Endothelial cell (in vitro differentiated cells): ENCODE measurements at regions not wholly inside any gene's neighbourhood (a gene's known extent, or its start where the extent isn't known, plus 50 kb on each side); places are given as distances from the start of the nearest gene placed in this dataset.

ENCODE experiments used
- DNase-seq: peaks from one replicate; pipeline ENCODE4 v3.0.0; 2021; ENCODE audit warnings: low spot score
- H3K27ac Mint-ChIP-seq: one replicate; pipeline ENCODE4 v1.8.0; 2021; ENCODE audit warnings: mixed read lengths, inconsistent platforms; ENCODE audit not compliant: unreplicated experiment
- H3K27me3 Mint-ChIP-seq: one replicate; pipeline ENCODE4 v1.8.0; 2021; ENCODE audit warnings: mild to moderate bottlenecking, moderate library complexity, mixed read lengths, inconsistent platforms; ENCODE audit not compliant: unreplicated experiment
- H3K36me3 Mint-ChIP-seq: one replicate; pipeline ENCODE4 v1.8.0; 2021; ENCODE audit warnings: mild to moderate bottlenecking, low read depth, mixed read lengths, inconsistent platforms; ENCODE audit not compliant: unreplicated experiment
- H3K4me1 Mint-ChIP-seq: one replicate; pipeline ENCODE4 v1.8.0; 2021; ENCODE audit warnings: mild to moderate bottlenecking, mixed read lengths, inconsistent platforms; ENCODE audit not compliant: unreplicated experiment
- H3K4me3 Mint-ChIP-seq: one replicate; pipeline ENCODE4 v1.8.0; 2021; ENCODE audit warnings: mild to moderate bottlenecking, mixed read lengths, inconsistent platforms; ENCODE audit not compliant: unreplicated experiment
- H3K9me3 Mint-ChIP-seq: one replicate; pipeline ENCODE4 v1.8.0; 2021; ENCODE audit warnings: mixed read lengths, inconsistent platforms; ENCODE audit not compliant: unreplicated experiment
- TF ChIP-seq, protein P1 (sequence below): fragments of 200-600 bp; sonication (generic); IDR thresholded peaks from one replicate; pipeline ENCODE4 v1.5.0; 2021; ENCODE audit warnings: antibody characterized with exemption; ENCODE audit not compliant: unreplicated experiment

DNA sequence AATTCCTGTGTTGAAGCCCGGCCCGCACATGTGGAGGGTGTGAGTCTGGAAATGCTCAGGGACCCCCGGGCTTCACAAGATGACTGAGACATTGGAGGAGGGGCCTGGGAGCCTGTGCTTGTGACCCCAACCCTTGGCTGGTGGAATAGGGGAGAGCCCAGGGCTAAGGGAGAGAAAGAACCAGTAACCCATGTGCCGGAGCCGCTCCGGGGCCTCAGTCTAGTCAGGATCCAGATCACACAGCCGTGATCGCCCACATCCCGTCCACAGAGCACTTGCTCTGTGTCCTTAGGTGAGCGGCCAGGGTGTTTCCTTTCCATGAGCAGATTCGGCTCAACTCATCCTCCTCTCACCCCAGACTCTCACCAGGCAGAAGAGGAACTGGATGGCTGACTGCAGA, 152.3 kb upstream of the RPS6KA2 start:
- no peak for DNase-seq
- Mint-ChIP-seq H3K36me3 (peaks cover 5% of the 10 kb centered on the region), H3K27me3 (peaks cover 5% of the 10 kb centered on the region), H3K4me3 (no peak overlapping the region), H3K9me3 (no peaks in the 10 kb centered on the region), H3K4me1 (peaks cover 4% of the 10 kb centered on the region), H3K27ac (no peak overlapping the region)
- TF ChIP-seq, protein P1, sequence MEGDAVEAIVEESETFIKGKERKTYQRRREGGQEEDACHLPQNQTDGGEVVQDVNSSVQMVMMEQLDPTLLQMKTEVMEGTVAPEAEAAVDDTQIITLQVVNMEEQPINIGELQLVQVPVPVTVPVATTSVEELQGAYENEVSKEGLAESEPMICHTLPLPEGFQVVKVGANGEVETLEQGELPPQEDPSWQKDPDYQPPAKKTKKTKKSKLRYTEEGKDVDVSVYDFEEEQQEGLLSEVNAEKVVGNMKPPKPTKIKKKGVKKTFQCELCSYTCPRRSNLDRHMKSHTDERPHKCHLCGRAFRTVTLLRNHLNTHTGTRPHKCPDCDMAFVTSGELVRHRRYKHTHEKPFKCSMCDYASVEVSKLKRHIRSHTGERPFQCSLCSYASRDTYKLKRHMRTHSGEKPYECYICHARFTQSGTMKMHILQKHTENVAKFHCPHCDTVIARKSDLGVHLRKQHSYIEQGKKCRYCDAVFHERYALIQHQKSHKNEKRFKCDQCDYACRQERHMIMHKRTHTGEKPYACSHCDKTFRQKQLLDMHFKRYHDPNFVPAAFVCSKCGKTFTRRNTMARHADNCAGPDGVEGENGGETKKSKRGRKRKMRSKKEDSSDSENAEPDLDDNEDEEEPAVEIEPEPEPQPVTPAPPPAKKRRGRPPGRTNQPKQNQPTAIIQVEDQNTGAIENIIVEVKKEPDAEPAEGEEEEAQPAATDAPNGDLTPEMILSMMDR, result no peak

DNA sequence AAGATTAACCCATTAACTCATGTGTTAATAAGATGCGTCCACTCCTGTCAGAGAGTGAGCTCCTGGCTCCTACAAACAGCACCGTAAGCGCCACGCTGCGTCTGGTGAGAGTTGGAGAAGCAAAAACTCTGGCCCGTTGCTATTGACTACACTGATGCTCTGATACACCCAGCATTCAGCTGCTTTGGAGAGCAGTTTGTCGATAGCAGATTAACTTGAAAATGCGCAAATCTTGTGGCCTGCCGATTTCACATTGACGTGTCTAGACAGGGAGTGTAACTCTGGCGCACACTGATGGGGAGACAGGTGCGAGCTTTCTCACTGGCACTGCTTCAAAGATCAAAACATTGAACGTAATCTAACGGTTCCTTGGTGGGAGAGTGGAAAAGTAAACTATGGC, 151.7 kb upstream of the RPS6KA2 start:
- H3K4me1 Mint-ChIP-seq, result peaks cover 4% of the 10 kb centered on the region
- no peak overlapping the region for H3K27ac Mint-ChIP-seq
- peaks cover 5% of the 10 kb centered on the region for H3K27me3 Mint-ChIP-seq
- no peaks in the 10 kb centered on the region for H3K9me3 Mint-ChIP-seq
- DNase-seq, result no peak
- H3K36me3 Mint-ChIP-seq, result peaks cover 5% of the 10 kb centered on the region
- no peak overlapping the region for H3K4me3 Mint-ChIP-seq
- TF ChIP-seq, protein P1, result no peak

DNA sequence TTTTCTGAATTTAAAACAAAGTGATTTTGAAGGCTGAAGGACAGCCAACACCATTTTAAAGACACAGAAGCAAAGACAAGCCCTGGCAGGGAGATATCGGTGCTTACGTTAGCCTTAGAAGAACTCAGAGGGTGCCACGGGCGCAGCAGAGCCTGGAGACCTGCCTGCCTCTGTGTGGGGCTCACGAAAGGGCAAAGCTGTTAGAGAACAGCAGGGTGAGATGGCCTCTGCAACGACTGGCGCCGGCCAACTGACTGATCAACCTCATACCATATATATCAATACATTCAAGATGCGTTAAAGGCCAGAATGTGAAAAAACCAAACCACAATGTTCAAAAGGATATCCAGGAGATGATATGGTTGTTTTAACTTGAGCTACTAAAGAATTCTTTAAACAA, 151.0 kb upstream of the RPS6KA2 start:
- peaks cover 4% of the 10 kb centered on the region for H3K4me1 Mint-ChIP-seq

DNA sequence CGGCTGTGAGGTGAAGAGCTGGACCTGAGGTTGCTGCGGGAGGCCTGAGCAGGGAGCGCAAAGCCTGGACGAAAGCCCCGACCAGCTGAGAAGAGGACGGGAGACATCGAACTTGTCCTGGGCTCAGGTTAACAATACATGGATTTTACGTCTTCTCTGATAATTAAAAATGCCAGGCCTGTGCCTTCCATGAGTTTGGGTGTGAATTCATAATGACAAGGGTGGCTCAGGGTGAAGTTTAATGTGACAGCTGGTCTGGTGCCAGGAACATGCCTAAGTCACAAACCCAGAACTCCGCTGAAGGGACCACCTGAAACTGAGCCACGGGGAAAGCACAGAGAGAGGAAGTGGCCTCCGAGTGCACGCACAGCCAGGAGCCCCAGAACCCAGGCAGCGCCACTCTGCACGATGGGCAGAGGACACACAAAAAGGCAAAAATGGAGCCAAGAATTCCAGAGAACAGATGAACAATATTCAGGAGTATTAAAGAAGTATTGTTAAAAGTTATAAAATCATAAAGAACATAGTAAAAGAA, 150.1 kb upstream of the RPS6KA2 start:
- no peak for DNase-seq
- H3K4me3 Mint-ChIP-seq, result no peak overlapping the region
- TF ChIP-seq, protein P1, result no peak
- no peak overlapping the region for H3K27ac Mint-ChIP-seq
- no peaks in the 10 kb centered on the region for H3K9me3 Mint-ChIP-seq
- peaks cover 5% of the 10 kb centered on the region for H3K36me3 Mint-ChIP-seq
- H3K4me1 Mint-ChIP-seq, result peaks cover 4% of the 10 kb centered on the region
- H3K27me3 Mint-ChIP-seq, result peaks cover 2% of the 10 kb centered on the region

More for the DNA sequence above, 151.0 kb upstream of the RPS6KA2 start:
- peaks cover 2% of the 10 kb centered on the region for H3K27me3 Mint-ChIP-seq
- DNase-seq, result no peak
- no peak overlapping the region for H3K27ac Mint-ChIP-seq
- peaks cover 5% of the 10 kb centered on the region for H3K36me3 Mint-ChIP-seq
- H3K4me3 Mint-ChIP-seq, result no peak overlapping the region
- no peaks in the 10 kb centered on the region for H3K9me3 Mint-ChIP-seq
- TF ChIP-seq, protein P1, result no peak

DNA sequence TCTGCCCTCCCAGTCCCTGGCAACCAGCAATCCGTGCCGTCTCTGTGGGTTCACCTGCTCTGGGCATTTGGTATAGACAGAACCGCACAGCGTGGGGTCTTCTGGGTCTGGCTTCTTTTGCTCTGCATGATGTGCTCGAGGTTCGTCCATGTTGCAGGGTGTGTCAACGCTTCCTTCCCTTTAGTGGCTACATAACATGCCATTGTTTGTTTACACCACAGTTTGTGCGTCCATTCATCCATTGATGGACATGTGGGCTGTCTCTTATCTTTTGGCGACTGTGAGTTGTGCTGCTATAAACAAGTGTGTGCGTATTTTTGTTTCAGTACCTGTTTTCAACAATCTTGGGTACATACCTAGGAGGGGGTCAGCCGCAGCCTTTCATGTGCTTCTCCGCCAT, 149.5 kb upstream of the RPS6KA2 start:
- Mint-ChIP-seq H3K27ac (no peak overlapping the region), H3K4me3 (no peak overlapping the region), H3K9me3 (no peaks in the 10 kb centered on the region), H3K36me3 (peaks cover 5% of the 10 kb centered on the region), H3K27me3 (peaks cover 2% of the 10 kb centered on the region), H3K4me1 (peaks cover 4% of the 10 kb centered on the region)
- TF ChIP-seq, protein P1, result no peak
- peak; percentile 1 for DNase-seq
